ENCODE measurements at regions not wholly inside any gene's neighbourhood (a gene's known extent, or its start where the extent isn't known, plus 50 kb on each side); places are given as distances from the start of the nearest gene placed in this dataset.

DNA sequence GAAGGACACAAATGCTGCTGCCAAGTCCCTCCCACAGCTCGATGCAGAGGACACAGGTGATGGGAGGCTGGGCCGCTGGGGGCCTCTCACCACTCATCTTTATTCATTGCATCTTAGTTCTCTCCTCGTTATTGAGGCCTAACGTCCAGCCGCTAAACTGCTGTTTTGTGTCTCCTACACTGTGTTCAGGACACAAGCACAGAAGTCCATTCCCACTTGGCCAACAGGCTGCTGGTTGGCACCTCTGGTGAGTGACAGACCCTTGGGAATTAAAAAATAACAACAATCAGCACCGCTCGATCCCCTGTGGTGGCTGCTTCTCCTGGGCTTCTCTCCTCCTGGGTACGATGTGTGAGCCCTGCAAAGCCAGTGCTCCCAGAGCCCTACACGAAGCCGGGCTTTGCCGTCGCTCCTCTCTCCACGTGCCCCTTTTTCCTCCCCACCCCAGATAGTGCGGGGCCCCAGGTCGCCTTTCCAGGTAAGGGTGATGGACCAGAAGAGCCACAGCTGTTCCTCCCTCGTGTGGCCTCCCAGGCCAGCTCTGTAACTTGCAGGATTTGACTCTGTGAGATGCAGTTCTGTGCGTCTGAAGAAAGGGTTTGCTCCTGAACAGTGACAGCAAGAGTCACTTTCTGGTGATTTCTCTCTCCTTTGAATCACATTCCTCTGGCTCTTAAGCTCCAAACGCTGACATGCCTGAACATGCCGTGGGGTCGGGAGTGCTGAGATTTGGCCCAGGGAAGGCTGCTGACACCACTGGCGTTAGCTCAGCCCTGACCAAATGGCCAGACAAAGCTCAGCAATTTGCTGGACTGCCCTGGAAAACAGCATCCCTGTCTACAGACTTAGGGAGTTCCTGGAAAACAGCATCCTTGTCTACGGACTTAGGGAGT, 59.3 kb downstream of the DLL1 start:
- Histone ChIP-seq H3K4me1 (ENCODE audit: control insufficient read depth, extremely low read depth, insufficient read depth, low read length) (no peaks in the 10 kb centered on the region), H3K4me2 (ENCODE audit: insufficient read depth, low read length) (no peak overlapping the region), H3K27ac (ENCODE audit: insufficient read depth, low read depth, low read length) (no peak overlapping the region), H3K9me1 (replicated peaks; ENCODE audit: control insufficient read depth, extremely low read depth, insufficient read depth, low read length) (no peaks in the 10 kb centered on the region), H3K36me3 (ENCODE audit: control insufficient read depth in 2 of 2, extremely low read depth in 1 of 2, insufficient read depth in 2 of 2, low read length in 2 of 2) (no peaks in the 10 kb centered on the region), H2AFZ (ENCODE audit: low read depth, low read length) (no peak overlapping the region), H3K27me3 (ENCODE audit: control insufficient read depth in 2 of 2, insufficient read depth in 2 of 2, low read length in 2 of 2) (peaks cover 0 to 1% of the 10 kb centered on the region in 2 experiments), H4K20me1 (replicated peaks; ENCODE audit: control insufficient read depth, extremely low read depth, insufficient read depth, low read length) (no peaks in the 10 kb centered on the region), H3K9me3 (replicated peaks; ENCODE audit: control insufficient read depth, insufficient read depth, low read length) (no peaks in the 10 kb centered on the region), H3K79me2 (ENCODE audit: control insufficient read depth, insufficient read depth, low read length) (no peaks in the 10 kb centered on the region), H3K4me3 (replicated peaks in 1 of 3; ENCODE audit: insufficient read depth in 1 of 3, low read depth in 1 of 3, low read length in 3 of 3) (no peak overlapping the region), H3K9ac (replicated peaks; ENCODE audit: extremely low read depth, insufficient read depth, low read length) (no peak overlapping the region)
- POLR2A ChIA-PET, result no interaction called here
- FAIRE-seq, result no peak
- TF ChIP-seq MYC (IDR thresholded peaks at IDR 0.05; ENCODE audit: low read depth, low read length) (no peak), EZH2 (IDR thresholded peaks at IDR 0.05; ENCODE audit: borderline replicate concordance, low read depth, low read length, severe bottlenecking) (no peak), FOS (IDR thresholded peaks at IDR 0.05; ENCODE audit: borderline replicate concordance, insufficient read depth, low read length) (no peak), POLR2A (IDR thresholded peaks at IDR 0.05; ENCODE audit: low read depth, low read length) (no peak), POLR2AphosphoS5 (IDR thresholded peaks at IDR 0.05; ENCODE audit: insufficient read depth, low read depth, low read length) (no peak), GATA2 (IDR thresholded peaks at IDR 0.05; ENCODE audit: insufficient read depth, insufficient read length, low read depth, low read length) (no peak)
- TF ChIP-seq, protein P1, sequence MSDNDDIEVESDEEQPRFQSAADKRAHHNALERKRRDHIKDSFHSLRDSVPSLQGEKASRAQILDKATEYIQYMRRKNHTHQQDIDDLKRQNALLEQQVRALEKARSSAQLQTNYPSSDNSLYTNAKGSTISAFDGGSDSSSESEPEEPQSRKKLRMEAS (IDR thresholded peaks at IDR 0.05; ENCODE audit: insufficient read depth, insufficient read length), result no peak
- TF ChIP-seq, protein P2, sequence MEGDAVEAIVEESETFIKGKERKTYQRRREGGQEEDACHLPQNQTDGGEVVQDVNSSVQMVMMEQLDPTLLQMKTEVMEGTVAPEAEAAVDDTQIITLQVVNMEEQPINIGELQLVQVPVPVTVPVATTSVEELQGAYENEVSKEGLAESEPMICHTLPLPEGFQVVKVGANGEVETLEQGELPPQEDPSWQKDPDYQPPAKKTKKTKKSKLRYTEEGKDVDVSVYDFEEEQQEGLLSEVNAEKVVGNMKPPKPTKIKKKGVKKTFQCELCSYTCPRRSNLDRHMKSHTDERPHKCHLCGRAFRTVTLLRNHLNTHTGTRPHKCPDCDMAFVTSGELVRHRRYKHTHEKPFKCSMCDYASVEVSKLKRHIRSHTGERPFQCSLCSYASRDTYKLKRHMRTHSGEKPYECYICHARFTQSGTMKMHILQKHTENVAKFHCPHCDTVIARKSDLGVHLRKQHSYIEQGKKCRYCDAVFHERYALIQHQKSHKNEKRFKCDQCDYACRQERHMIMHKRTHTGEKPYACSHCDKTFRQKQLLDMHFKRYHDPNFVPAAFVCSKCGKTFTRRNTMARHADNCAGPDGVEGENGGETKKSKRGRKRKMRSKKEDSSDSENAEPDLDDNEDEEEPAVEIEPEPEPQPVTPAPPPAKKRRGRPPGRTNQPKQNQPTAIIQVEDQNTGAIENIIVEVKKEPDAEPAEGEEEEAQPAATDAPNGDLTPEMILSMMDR (IDR thresholded peaks at IDR 0.05; ENCODE audit: extremely low read depth in 1 of 2, insufficient read depth in 1 of 2, low read depth in 1 of 2, low read length in 2 of 2), result no peak
- BruUV-seq (replicated peaks), result no TSS peak
- intact Hi-C loops (cut with micrococcal nuclease), result no loop called here
- dilution Hi-C loops (cut with MboI; ENCODE audit: extremely low pct_ligation_motif_present, low sequenced_read_pairs), result no loop called here
- DNase-seq (ENCODE audit: low read depth, low spot score), result no peak
- CTCF ChIA-PET, result no interaction called here
